ENCODE measurements at regions not wholly inside any gene's neighbourhood (a gene's known extent, or its start where the extent isn't known, plus 50 kb on each side); places are given as distances from the start of the nearest gene placed in this dataset.
"Not testable (repeated sequence)": the region's sequence is repeated elsewhere in the genome, so short reads cannot be mapped to it uniquely, and the experiment has no call there.

- no peak overlapping the region for H3K27ac ChIP-seq
- intact Hi-C loops (cut with DNase I; ENCODE audit: low total_unique reads), result no loop called here
- no peaks in the 10 kb centered on the region for H3K36me3 ChIP-seq
- H3K9me3 ChIP-seq, result no peaks in the 10 kb centered on the region
- H3K27me3 ChIP-seq (replicated peaks in 1 of 7), result peaks cover 0 to 25% (median 0%) of the 10 kb centered on the region in 7 donors
- no peak for TF ChIP-seq POLR2A (IDR thresholded peaks at IDR 0.05)
- no peak for TF ChIP-seq POLR2AphosphoS5 (IDR thresholded peaks at IDR 0.05)
- no peak for TF ChIP-seq CTCF (IDR thresholded peaks at IDR 0.05 in 8 of 11, conservative IDR thresholded peaks at IDR 0.05 in 3 of 11)
- WGBS, 5 donors, result 90 to 98% (median 94%) methylated on average over 9 of the region's 9 CpGs
- DNase-seq, result no peak
- H3K4me1 ChIP-seq, result no peaks in the 10 kb centered on the region
- H3K4me3 ChIP-seq, result no peak overlapping the region
Observed at GRCh38 chr4:55028196-55028595, 97.2 kb downstream of the KDR start.

- Histone ChIP-seq H3K4me3 (no peak overlapping the region), H3K4me1 (no peaks in the 10 kb centered on the region), H3K27me3 (replicated peaks in 1 of 7) (peaks cover 0 to 21% (median 0%) of the 10 kb centered on the region in 7 donors), H3K9me3 (no peaks in the 10 kb centered on the region), H3K27ac (no peak overlapping the region), H3K36me3 (no peaks in the 10 kb centered on the region)
- 81 to 96% (median 85%) methylated on average over 2 of the region's 2 CpGs for WGBS, 5 donors
- no peak for DNase-seq
- intact Hi-C loops (cut with DNase I; ENCODE audit: low total_unique reads), result no loop called here
- TF ChIP-seq POLR2AphosphoS5 (IDR thresholded peaks at IDR 0.05), result no peak
- TF ChIP-seq CTCF (IDR thresholded peaks at IDR 0.05 in 8 of 11, conservative IDR thresholded peaks at IDR 0.05 in 3 of 11), result no peak
- no peak for TF ChIP-seq POLR2A (IDR thresholded peaks at IDR 0.05)
Observed at GRCh38 chr4:55027596-55027995, 97.8 kb downstream of the KDR start.

- H3K4me3 ChIP-seq; H3K27ac ChIP-seq; H3K36me3 ChIP-seq; H3K9me3 ChIP-seq; DNase-seq; H3K4me1 ChIP-seq; intact Hi-C loops (cut with DNase I; ENCODE audit: low total_unique reads); H3K27me3 ChIP-seq (replicated peaks in 1 of 7): not testable (repeated sequence)
- WGBS, 5 donors, result 76 to 90% (median 82%) methylated on average over 6 of the region's 6 CpGs
Observed at GRCh38 chr4:55025456-55025855, 99.9 kb downstream of the KDR start.

GRCh38 chr4:55023030-55023429 is 102.4 kb downstream of the KDR start:
- no peak overlapping the region for H3K27ac ChIP-seq
- H3K27me3 ChIP-seq (replicated peaks in 1 of 7), result peaks cover 0 to 5% (median 0%) of the 10 kb centered on the region in 7 donors
- H3K36me3 ChIP-seq, result no peaks in the 10 kb centered on the region
- TF ChIP-seq POLR2AphosphoS5 (IDR thresholded peaks at IDR 0.05), result no peak
- no peak for TF ChIP-seq CTCF (IDR thresholded peaks at IDR 0.05 in 8 of 11, conservative IDR thresholded peaks at IDR 0.05 in 3 of 11)
- no peak for TF ChIP-seq POLR2A (IDR thresholded peaks at IDR 0.05)
- intact Hi-C loops (cut with DNase I; ENCODE audit: low total_unique reads), result no loop called here
- DNase-seq, result no peak
- H3K4me1 ChIP-seq, result no peaks in the 10 kb centered on the region
- WGBS, 5 donors, result 95 to 98% (median 96%) methylated on average over 2 of the region's 2 CpGs
- H3K9me3 ChIP-seq, result no peaks in the 10 kb centered on the region
- H3K4me3 ChIP-seq, result no peak overlapping the region

- TF ChIP-seq CTCF (IDR thresholded peaks at IDR 0.05 in 8 of 11, conservative IDR thresholded peaks at IDR 0.05 in 3 of 11) (no peak), POLR2A (IDR thresholded peaks at IDR 0.05) (no peak), POLR2AphosphoS5 (IDR thresholded peaks at IDR 0.05) (no peak)
- Histone ChIP-seq H3K27ac (no peak overlapping the region), H3K36me3 (no peaks in the 10 kb centered on the region), H3K9me3 (no peaks in the 10 kb centered on the region), H3K4me1 (no peaks in the 10 kb centered on the region), H3K4me3 (no peak overlapping the region), H3K27me3 (replicated peaks in 1 of 7) (peaks cover 0 to 5% (median 0%) of the 10 kb centered on the region in 7 donors)
- intact Hi-C loops (cut with DNase I; ENCODE audit: low total_unique reads), result no loop called here
- DNase-seq, result no peak
- WGBS, 5 donors, result 42 to 100% (median 90%) methylated on average over 1 of the region's 1 CpG
Observed at GRCh38 chr4:55021214-55021613, 104.2 kb downstream of the KDR start.
